HCT116 (cell line): ENCODE measurements at regions not wholly inside any gene's neighbourhood (a gene's known extent, or its start where the extent isn't known, plus 50 kb on each side); places are given as distances from the start of the nearest gene placed in this dataset.

ENCODE experiments used
- ATAC-seq: fragments of 200-7000 bp; cut with Tn5 transposase; 2 replicates; pipeline ENCODE4 v1.9.1; 2020; ENCODE audit warnings: mild to moderate bottlenecking, moderate library complexity
- BruUV-seq: library from RNA; stranded (reverse); fragments of 400-500 nt; replicated peaks from 2 replicates; lab custom pipeline; 2021; lab: Mats Ljungman, UMichigan
- CTCF ChIA-PET: fragments of 300-600 bp; sonication (Branson Sonifier 250); formaldehyde crosslinking; loops from one replicate; lab custom pipeline; 2021; ENCODE audit warnings: antibody characterized with exemption; lab: Charles Lee
- POLR2A ChIA-PET: fragments of 300-600, 350-600 bp; sonication (Branson Sonifier 250); formaldehyde crosslinking; loops from one replicate; lab custom pipeline; 2021; ENCODE audit warnings: antibody characterized with exemption; lab: Charles Lee
- RAD21 ChIA-PET, 2 experiments: fragments of 300-600 bp; sonication (Branson Sonifier 250); formaldehyde crosslinking; loops; one replicate each; lab custom pipeline; 2023; ENCODE audit warnings: low total read pairs in 2 of 2; ENCODE audit not compliant: uncharacterized antibody in 2 of 2, unreplicated experiment in 2 of 2, low non-redundant PET in 1 of 2; lab: Charles Lee
- DNase-seq: peaks from one replicate; pipeline ENCODE4 v3.0.0-alpha.2; 2010; ENCODE audit warnings: low read depth, low spot score
- H2AFZ ChIP-seq: fragments of 200-600 bp; shearing (Covaris generic), sonication (generic); 2 replicates; pipeline ENCODE4 v1.6.1; 2017; ENCODE audit warnings: low read depth, mixed run types, mixed read lengths, antibody characterized with exemption, low read length; ENCODE audit not compliant: poor library complexity, severe bottlenecking
- H3K27ac ChIP-seq: 2 replicates; pipeline ENCODE4 v1.5.1; 2012; ENCODE audit warnings: low read depth, low read length
- H3K27me3 ChIP-seq: fragments of 200-600 bp; sonication (generic); 2 replicates; pipeline ENCODE4 v1.6.1; 2016; ENCODE audit warnings: mixed run types, low read length, mixed read lengths; ENCODE audit not compliant: insufficient read depth
- H3K36me3 ChIP-seq, 2 experiments: fragments of 200-500 bp in 1 of 2; fragments of 200-600 bp in 1 of 2; sonication (Bioruptor generic) in 1 of 2; sonication (generic) in 1 of 2; 2 replicates each; pipeline versions ENCODE4 v1.5.1 to v1.6.1; 2014 to 2016; ENCODE audit warnings: low read length in 2 of 2, inconsistent platforms in 1 of 2, mixed read lengths in 1 of 2, mixed run types in 1 of 2; ENCODE audit not compliant: insufficient read depth in 2 of 2, control insufficient read depth in 1 of 2
- H3K4me1 ChIP-seq, 2 experiments: fragments of 200-600 bp in 1 of 2; sonication (generic) in 1 of 2; 2 replicates each; pipeline versions ENCODE4 v1.5.1 to v1.6.1; 2012 to 2017; ENCODE audit warnings: low read length in 2 of 2, inconsistent platforms in 1 of 2, mild to moderate bottlenecking in 1 of 2, mixed read lengths in 1 of 2, mixed run types in 1 of 2, moderate library complexity in 1 of 2; ENCODE audit not compliant: insufficient read depth in 2 of 2, control insufficient read depth in 1 of 2
- H3K4me2 ChIP-seq: fragments of 200-600 bp; sonication (generic); 2 replicates; pipeline ENCODE4 v1.6.1; 2017; ENCODE audit warnings: mixed run types, low read length, mixed read lengths
- H3K4me3 ChIP-seq, 2 experiments: fragments of 200-600 bp in 1 of 2; sonication (generic) in 1 of 2; replicated peaks in 1 of 2; 2 replicates each; pipeline ENCODE4 v1.5.1; 2011 to 2016; ENCODE audit warnings: low read length in 2 of 2, control low read depth in 1 of 2, low read depth in 1 of 2, mild to moderate bottlenecking in 1 of 2, mixed read lengths in 1 of 2, mixed run types in 1 of 2
- H3K79me2 ChIP-seq: fragments of 200-600 bp; sonication (generic); 2 replicates; pipeline ENCODE4 v1.6.1; 2017; ENCODE audit warnings: mild to moderate bottlenecking, mixed run types, low read length, moderate library complexity, mixed read lengths; ENCODE audit not compliant: insufficient read depth
- H3K9ac ChIP-seq: fragments of 200-600 bp; sonication (generic); 2 replicates; pipeline ENCODE4 v1.6.1; 2016; ENCODE audit warnings: low read length, mixed read lengths
- H3K9me2 ChIP-seq: fragments of 200-600 bp; sonication (generic), shearing (Covaris generic); 2 replicates; pipeline ENCODE4 v1.6.1; 2017; ENCODE audit warnings: mixed run types, mild to moderate bottlenecking, moderate library complexity; ENCODE audit not compliant: insufficient read depth
- H3K9me3 ChIP-seq, 2 experiments: fragments of 200-500 bp in 1 of 2; fragments of 200-600 bp in 1 of 2; sonication (Bioruptor generic) in 1 of 2; sonication (generic) in 1 of 2; 2 replicates each; pipeline ENCODE4 v1.6.1; 2014 to 2017; ENCODE audit warnings: low read length in 2 of 2, mixed read lengths in 2 of 2, inconsistent platforms in 1 of 2, low read depth in 1 of 2, mild to moderate bottlenecking in 1 of 2, mixed run types in 1 of 2, moderate library complexity in 1 of 2; ENCODE audit not compliant: control insufficient read depth in 1 of 2, insufficient read depth in 1 of 2
- H4K20me1 ChIP-seq: fragments of 200-600 bp; sonication (generic), shearing (Covaris generic); 2 replicates; pipeline ENCODE4 v1.6.1; 2017; ENCODE audit warnings: mixed run types, mild to moderate bottlenecking, moderate library complexity; ENCODE audit not compliant: insufficient read depth
- CBX3 ChIP-seq: IDR thresholded peaks from 2 replicates; pipeline ENCODE4 v1.6.1; 2012; ENCODE audit warnings: low read depth
- CEBPB ChIP-seq: IDR thresholded peaks from 2 replicates; pipeline ENCODE4 v1.6.1; 2012; ENCODE audit warnings: low read depth
- CTCF ChIP-seq, 3 experiments: fragments of 200-600 bp in 1 of 3; sonication (generic) in 1 of 3; IDR thresholded peaks in 2 of 3; conservative IDR thresholded peaks in 1 of 3; 2 replicates each; pipeline ENCODE4 v1.5.1; 2012 to 2017; ENCODE audit warnings: low read depth in 2 of 3, low read length in 2 of 3, antibody characterized with exemption in 1 of 3, borderline replicate concordance in 1 of 3, control low read depth in 1 of 3, mild to moderate bottlenecking in 1 of 3, mixed read lengths in 1 of 3, mixed run types in 1 of 3, moderate library complexity in 1 of 3; ENCODE audit not compliant: insufficient read depth in 1 of 3
- EGR1 ChIP-seq: IDR thresholded peaks from 2 replicates; pipeline ENCODE4 v1.6.1; 2012; ENCODE audit warnings: low read depth
- ELF1 ChIP-seq: IDR thresholded peaks from 2 replicates; pipeline ENCODE4 v1.6.1; 2012; ENCODE audit warnings: low read depth, borderline replicate concordance
- EZH2 ChIP-seq: fragments of 200-600 bp; sonication (generic); IDR thresholded peaks from 2 replicates; pipeline ENCODE4 v1.6.1; 2017; ENCODE audit warnings: antibody characterized with exemption, mixed run types
- POLR2A ChIP-seq: IDR thresholded peaks from 2 replicates; pipeline ENCODE4 v1.7.0; 2011; ENCODE audit warnings: borderline replicate concordance; ENCODE audit not compliant: insufficient read depth, insufficient read length; ENCODE audit errors: extremely low read depth
- POLR2AphosphoS5 ChIP-seq: IDR thresholded peaks from 2 replicates; pipeline ENCODE4 v1.6.1; 2011; ENCODE audit warnings: mild to moderate bottlenecking, low read depth, low read length, moderate library complexity
- RAD21 ChIP-seq: IDR thresholded peaks from 2 replicates; pipeline ENCODE4 v1.6.1; 2012; ENCODE audit warnings: low read depth, mild to moderate bottlenecking
- SP1 ChIP-seq: IDR thresholded peaks from 2 replicates; pipeline ENCODE4 v1.6.1; 2012; ENCODE audit warnings: low read depth
- SRF ChIP-seq: IDR thresholded peaks from 2 replicates; pipeline ENCODE4 v1.6.1; 2012; ENCODE audit warnings: low read depth
- TCF7L2 ChIP-seq: IDR thresholded peaks from 2 replicates; pipeline ENCODE4 v1.7.0; 2011; ENCODE audit warnings: borderline replicate concordance, inconsistent platforms; ENCODE audit not compliant: insufficient read depth, insufficient read length; ENCODE audit errors: extremely low read depth
- ZFX ChIP-seq: fragments of 450-650 bp; IDR thresholded peaks from 2 replicates; pipeline ENCODE4 v1.6.1; 2017
- intact Hi-C: fragments of 100-400 bp; cut with micrococcal nuclease; formaldehyde crosslinking; loops from 2 replicates; pipeline ENCODE4 v1.10.0; 2022
- TF ChIP-seq, protein P1 (sequence below): IDR thresholded peaks from 2 replicates; pipeline ENCODE4 v1.6.1; 2012; ENCODE audit warnings: low read depth
- TF ChIP-seq, protein P2 (sequence below): IDR thresholded peaks from 2 replicates; pipeline ENCODE4 v1.6.1; 2012
- TF ChIP-seq, protein P3 (sequence below): IDR thresholded peaks from 2 replicates; pipeline ENCODE4 v1.6.1; 2012

GRCh38 chr13:31919971-31920726 lies 111.4 kb upstream of the FRY start (continued):
- TF ChIP-seq, protein P1, sequence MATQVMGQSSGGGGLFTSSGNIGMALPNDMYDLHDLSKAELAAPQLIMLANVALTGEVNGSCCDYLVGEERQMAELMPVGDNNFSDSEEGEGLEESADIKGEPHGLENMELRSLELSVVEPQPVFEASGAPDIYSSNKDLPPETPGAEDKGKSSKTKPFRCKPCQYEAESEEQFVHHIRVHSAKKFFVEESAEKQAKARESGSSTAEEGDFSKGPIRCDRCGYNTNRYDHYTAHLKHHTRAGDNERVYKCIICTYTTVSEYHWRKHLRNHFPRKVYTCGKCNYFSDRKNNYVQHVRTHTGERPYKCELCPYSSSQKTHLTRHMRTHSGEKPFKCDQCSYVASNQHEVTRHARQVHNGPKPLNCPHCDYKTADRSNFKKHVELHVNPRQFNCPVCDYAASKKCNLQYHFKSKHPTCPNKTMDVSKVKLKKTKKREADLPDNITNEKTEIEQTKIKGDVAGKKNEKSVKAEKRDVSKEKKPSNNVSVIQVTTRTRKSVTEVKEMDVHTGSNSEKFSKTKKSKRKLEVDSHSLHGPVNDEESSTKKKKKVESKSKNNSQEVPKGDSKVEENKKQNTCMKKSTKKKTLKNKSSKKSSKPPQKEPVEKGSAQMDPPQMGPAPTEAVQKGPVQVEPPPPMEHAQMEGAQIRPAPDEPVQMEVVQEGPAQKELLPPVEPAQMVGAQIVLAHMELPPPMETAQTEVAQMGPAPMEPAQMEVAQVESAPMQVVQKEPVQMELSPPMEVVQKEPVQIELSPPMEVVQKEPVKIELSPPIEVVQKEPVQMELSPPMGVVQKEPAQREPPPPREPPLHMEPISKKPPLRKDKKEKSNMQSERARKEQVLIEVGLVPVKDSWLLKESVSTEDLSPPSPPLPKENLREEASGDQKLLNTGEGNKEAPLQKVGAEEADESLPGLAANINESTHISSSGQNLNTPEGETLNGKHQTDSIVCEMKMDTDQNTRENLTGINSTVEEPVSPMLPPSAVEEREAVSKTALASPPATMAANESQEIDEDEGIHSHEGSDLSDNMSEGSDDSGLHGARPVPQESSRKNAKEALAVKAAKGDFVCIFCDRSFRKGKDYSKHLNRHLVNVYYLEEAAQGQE = no peak
- no peak for TF ChIP-seq ELF1
- TF ChIP-seq CEBPB = no peak
- no peak for TF ChIP-seq SRF
- TF ChIP-seq RAD21 = no peak

DNA sequence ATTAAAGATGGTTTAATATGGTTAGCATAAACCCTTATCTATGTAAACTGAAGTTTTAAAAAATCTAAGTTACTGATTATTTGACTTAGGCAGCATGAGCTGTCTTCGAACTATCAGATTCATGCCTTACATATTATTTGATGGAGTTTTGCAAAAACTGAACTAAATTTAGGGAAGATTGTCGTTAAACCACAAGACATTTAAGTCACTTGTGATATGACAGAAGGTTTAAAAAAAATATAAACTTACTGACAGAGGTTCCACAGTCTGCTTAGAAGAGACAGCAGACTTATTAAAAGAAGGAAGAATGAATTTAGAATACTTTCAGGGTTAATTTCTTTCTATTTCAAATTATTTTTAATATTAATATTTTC lies 110.9 kb upstream of the FRY start:
- no peaks in the 10 kb centered on the region for H3K27me3 ChIP-seq
- no TSS peak for BruUV-seq
- TF ChIP-seq TCF7L2 (no peak), CTCF (IDR thresholded peaks at IDR 0.05 in 2 of 3, conservative IDR thresholded peaks at IDR 0.05 in 1 of 3; ENCODE audit: borderline replicate concordance in 1 of 3, insufficient read depth in 1 of 3, low read depth in 2 of 3, low read length in 2 of 3) (no peak), CBX3 (no peak), SP1 (no peak), POLR2A (no peak), EGR1 (no peak), CEBPB (no peak), POLR2AphosphoS5 (no peak), ZFX (no peak), SRF (no peak), EZH2 (no peak)
- TF ChIP-seq, protein P2, sequence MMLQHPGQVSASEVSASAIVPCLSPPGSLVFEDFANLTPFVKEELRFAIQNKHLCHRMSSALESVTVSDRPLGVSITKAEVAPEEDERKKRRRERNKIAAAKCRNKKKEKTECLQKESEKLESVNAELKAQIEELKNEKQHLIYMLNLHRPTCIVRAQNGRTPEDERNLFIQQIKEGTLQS = no peak
- TF ChIP-seq, protein P3, sequence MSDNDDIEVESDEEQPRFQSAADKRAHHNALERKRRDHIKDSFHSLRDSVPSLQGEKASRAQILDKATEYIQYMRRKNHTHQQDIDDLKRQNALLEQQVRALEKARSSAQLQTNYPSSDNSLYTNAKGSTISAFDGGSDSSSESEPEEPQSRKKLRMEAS = no peak

More for the DNA sequence above, 110.9 kb upstream of the FRY start:
- DNase-seq = no peak
- no peaks in the 10 kb centered on the region for H3K36me3 ChIP-seq
- POLR2A ChIA-PET = interaction anchor here (1.1 kb wide), 1 partner anchor 10 kb away, joined by 3 read pairs; no protein-coding TSS in a partner anchor
- H3K79me2 ChIP-seq = no peaks in the 10 kb centered on the region
- H3K4me3 ChIP-seq = no peak overlapping the region
- CTCF ChIA-PET = interaction anchor here (3.3 kb wide), 1 partner anchor 11 kb away, joined by 21 read pairs; no protein-coding TSS in a partner anchor
- H3K4me2 ChIP-seq = no peak overlapping the region
- ATAC-seq = no peak
- no peak overlapping the region for H3K27ac ChIP-seq
- no peak overlapping the region for H2AFZ ChIP-seq
- H3K9me2 ChIP-seq = no peaks in the 10 kb centered on the region
- no peaks in the 10 kb centered on the region for H3K4me1 ChIP-seq
- no peaks in the 10 kb centered on the region for H4K20me1 ChIP-seq
- no peak overlapping the region for H3K9ac ChIP-seq
- intact Hi-C loops = no loop called here
- H3K9me3 ChIP-seq = no peaks in the 10 kb centered on the region
- RAD21 ChIA-PET = no interaction called here
